ENCODE measurements at regions not wholly inside any gene's neighbourhood (a gene's known extent, or its start where the extent isn't known, plus 50 kb on each side); places are given as distances from the start of the nearest gene placed in this dataset.
"Not testable (repeated sequence)": the region's sequence is repeated elsewhere in the genome, so short reads cannot be mapped to it uniquely, and the experiment has no call there.

DNA sequence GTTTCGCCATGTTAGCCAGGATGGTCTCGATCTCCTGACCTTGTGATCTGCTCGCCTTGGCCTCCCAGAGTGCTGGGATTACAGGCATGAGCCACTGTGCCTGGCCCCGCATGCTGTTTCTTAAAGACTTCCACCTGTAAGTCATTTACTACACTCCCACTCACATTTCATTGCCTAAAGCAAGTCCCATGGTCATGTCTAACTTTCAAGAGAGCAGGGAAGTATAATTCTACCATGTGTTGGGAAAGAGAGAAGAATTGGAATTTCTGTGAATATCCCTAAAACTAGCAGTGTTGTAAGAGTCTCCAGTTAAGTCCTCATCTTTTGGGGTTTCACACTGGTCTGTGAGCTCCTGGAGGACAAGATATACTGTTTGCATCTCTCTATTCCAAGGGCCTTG is 139.7 kb downstream of the EMP1 start:
- peaks cover 22% of the 10 kb centered on the region for H3K27me3 Mint-ChIP-seq (ENCODE audit: low read depth)
- no peaks in the 10 kb centered on the region for H3K36me3 Mint-ChIP-seq (ENCODE audit: low read depth)
- intact Hi-C loops (cut with micrococcal nuclease) = no loop called here
- H3K4me3 Mint-ChIP-seq (ENCODE audit: low read depth) = no peak overlapping the region
- no peaks in the 10 kb centered on the region for H3K9me3 Mint-ChIP-seq
- H3K27ac Mint-ChIP-seq = no peak overlapping the region
- H3K4me1 Mint-ChIP-seq (ENCODE audit: low read depth) = no peaks in the 10 kb centered on the region
- no peak for DNase-seq (ENCODE audit: low spot score)

DNA sequence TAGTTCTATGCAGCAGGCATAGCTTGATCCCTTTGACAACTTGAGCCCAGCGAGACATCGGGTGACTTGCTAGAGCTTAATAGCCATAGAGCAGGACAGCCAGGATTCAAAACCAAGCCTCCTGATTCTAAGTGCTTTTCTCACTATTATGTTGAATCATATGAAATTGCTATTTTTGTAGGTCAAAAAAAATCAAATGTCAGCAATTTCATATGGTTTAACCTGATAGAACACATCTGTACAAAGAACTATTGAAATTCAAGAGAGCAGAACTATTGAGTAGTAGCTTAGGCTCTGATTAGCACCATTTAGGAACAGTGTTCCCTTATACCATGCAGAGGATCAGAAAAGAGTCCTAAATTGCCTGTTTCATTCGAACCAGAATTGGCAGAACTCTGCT is 132.0 kb downstream of the EMP1 start:
- intact Hi-C loops (cut with micrococcal nuclease) = no loop called here
- no peaks in the 10 kb centered on the region for H3K4me1 Mint-ChIP-seq (ENCODE audit: low read depth)
- no peak for DNase-seq (ENCODE audit: low spot score)
- H3K4me3 Mint-ChIP-seq (ENCODE audit: low read depth) = no peak overlapping the region
- H3K36me3 Mint-ChIP-seq (ENCODE audit: low read depth) = no peaks in the 10 kb centered on the region
- H3K27me3 Mint-ChIP-seq (ENCODE audit: low read depth) = peaks cover 7% of the 10 kb centered on the region
- no peak overlapping the region for H3K27ac Mint-ChIP-seq
- H3K9me3 Mint-ChIP-seq = no peaks in the 10 kb centered on the region

DNA sequence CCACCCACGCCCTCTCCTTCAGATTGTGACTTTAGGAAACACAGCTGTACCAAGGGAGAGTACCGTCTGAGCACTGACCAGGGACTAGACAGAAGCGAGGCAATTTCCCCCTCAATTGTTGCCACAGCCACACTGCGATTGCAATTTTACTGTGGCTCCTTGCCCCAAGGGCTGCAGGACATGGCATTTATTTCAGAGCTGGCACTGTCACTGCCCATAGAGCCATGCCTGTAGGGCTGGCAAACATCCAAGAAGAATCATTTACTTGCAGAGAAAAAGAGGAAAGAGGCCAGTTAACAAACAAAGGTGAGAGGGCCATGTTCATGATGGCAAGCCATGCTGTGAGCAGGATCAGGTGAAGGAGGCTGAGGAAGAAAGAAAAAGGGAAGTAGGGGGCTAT is 129.6 kb downstream of the EMP1 start:
- H3K36me3 Mint-ChIP-seq (ENCODE audit: low read depth) = no peaks in the 10 kb centered on the region
- intact Hi-C loops (cut with micrococcal nuclease) = no loop called here
- peaks cover 2% of the 10 kb centered on the region for H3K27me3 Mint-ChIP-seq (ENCODE audit: low read depth)
- DNase-seq (ENCODE audit: low spot score) = no peak
- H3K27ac Mint-ChIP-seq = no peak overlapping the region
- H3K4me1 Mint-ChIP-seq (ENCODE audit: low read depth) = no peaks in the 10 kb centered on the region
- no peaks in the 10 kb centered on the region for H3K9me3 Mint-ChIP-seq
- H3K4me3 Mint-ChIP-seq (ENCODE audit: low read depth) = no peak overlapping the region

DNA sequence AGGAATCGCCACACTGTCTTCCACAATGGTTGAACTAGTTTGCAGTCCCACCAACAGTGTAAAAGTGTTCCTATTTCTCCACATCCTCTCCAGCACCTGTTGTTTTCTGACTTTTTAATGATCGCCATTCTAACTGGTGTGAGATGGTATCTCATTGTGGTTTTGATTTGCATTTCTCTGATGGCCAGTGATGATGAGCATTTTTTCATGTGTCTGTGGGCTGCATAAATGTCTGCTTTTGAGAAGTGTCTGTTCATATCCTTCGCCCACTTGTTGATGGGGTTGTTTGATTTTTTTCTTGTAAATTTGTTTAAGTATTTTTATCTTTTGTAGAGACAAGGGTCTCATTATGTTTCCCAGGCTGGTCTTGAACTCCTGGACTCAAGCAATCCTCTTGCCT is 128.5 kb downstream of the EMP1 start:
- H3K4me3 Mint-ChIP-seq (ENCODE audit: low read depth); H3K36me3 Mint-ChIP-seq (ENCODE audit: low read depth); H3K27ac Mint-ChIP-seq; DNase-seq (ENCODE audit: low spot score); H3K27me3 Mint-ChIP-seq (ENCODE audit: low read depth); H3K4me1 Mint-ChIP-seq (ENCODE audit: low read depth); H3K9me3 Mint-ChIP-seq; intact Hi-C loops (cut with micrococcal nuclease): not testable (repeated sequence)

DNA sequence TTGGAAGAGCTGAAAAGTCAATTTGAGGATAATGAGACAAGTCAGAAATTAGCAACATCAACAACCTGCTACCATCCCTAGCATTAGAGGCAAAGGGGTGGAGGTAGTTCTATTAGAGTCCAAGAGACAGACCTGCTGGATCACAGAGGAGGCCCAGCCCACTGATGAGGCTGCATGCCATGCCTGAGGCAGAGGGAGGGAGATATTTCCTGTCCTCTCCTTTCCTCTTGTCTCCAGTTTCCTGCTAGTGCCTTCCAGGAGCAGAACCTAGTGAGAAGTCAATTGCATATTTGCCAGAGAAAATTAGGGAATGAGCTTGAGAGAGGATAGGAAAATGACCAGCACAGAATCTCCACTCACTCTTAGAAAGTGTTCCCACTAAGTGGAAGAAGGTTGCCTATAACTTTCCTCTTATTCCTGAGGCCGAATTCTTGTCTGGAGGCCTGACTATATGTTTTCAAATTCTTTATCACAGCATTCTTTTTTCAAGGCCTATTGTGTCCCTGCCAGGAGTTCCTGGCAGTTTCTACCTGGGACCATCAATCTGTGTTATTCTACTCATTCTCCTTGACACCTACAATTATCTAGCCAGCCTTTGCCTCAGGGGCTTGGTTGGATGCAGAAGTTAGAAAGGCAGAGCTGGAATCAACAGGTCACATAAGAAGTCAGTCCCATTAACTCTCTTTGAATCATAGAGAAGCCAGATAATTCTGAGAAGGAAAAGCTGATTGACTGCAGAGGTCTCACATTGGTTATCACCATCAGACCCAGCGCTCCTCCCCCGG is 121.9 kb downstream of the EMP1 start:
- intact Hi-C loops (cut with micrococcal nuclease) = no loop called here
- Mint-ChIP-seq H3K4me1 (ENCODE audit: low read depth) (no peaks in the 10 kb centered on the region), H3K36me3 (ENCODE audit: low read depth) (no peaks in the 10 kb centered on the region), H3K4me3 (ENCODE audit: low read depth) (no peak overlapping the region), H3K27ac (no peak overlapping the region), H3K27me3 (ENCODE audit: low read depth) (peaks cover 3% of the 10 kb centered on the region), H3K9me3 (peaks cover 4% of the 10 kb centered on the region)
- DNase-seq (ENCODE audit: low spot score) = no peak

DNA sequence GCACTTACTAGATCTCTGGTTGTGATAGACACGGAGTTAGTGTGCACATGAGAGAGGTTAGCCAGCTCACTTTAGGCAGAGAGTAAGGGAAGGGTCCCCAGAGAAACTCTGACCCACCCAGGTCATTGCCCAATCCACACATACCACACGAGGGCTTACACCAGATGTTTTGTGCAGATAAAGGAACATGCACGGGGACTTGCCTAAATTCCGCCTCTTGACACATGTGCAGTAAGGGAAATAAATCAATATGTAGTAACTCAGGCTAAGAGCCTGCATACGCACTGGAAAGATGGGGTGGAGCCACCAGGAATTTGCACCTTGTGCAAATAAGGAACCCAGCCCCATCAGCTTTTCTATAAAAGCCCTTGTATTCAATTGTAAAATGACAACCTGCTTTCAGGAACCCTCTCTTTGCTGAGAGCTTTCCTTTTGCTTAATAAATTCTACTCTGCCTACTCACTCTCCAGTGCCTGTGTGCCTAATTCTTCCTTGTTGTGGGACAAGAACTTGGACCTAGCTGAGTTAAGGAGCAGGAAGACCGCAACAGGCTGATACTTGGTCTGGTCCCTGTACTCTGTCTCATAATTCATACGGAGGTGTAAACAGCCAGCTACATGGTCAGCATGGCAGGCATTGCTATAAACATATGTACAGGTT is 120.2 kb downstream of the EMP1 start:
- Mint-ChIP-seq H3K36me3 (ENCODE audit: low read depth) (no peaks in the 10 kb centered on the region), H3K4me3 (ENCODE audit: low read depth) (no peak overlapping the region), H3K4me1 (ENCODE audit: low read depth) (no peaks in the 10 kb centered on the region), H3K27ac (no peak overlapping the region), H3K27me3 (ENCODE audit: low read depth) (peaks cover 6% of the 10 kb centered on the region), H3K9me3 (peaks cover 4% of the 10 kb centered on the region)
- no peak for DNase-seq (ENCODE audit: low spot score)
- intact Hi-C loops (cut with micrococcal nuclease) = no loop called here

DNA sequence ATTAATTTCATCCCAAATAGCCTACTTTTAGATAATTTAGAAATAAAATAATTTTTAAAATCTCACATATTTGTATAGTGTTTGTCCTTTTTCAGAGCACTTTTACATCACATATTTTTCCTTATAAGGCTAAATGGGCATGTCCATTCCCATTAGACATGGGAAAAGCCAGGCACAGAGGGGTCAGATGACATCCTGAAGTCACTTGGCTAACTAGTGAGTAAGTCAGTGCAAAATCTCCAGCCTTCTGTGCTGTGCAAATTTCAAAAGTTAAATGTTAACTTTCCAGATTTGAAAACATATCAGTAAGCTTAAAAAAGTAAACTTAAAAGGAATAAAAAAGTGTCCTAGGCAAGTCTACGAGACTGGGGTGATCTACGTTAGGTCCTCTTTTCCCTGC is 117.4 kb downstream of the EMP1 start:
- H3K4me3 Mint-ChIP-seq (ENCODE audit: low read depth) = no peak overlapping the region
- no peak for DNase-seq (ENCODE audit: low spot score)
- no peaks in the 10 kb centered on the region for H3K4me1 Mint-ChIP-seq (ENCODE audit: low read depth)
- H3K9me3 Mint-ChIP-seq = peaks cover 4% of the 10 kb centered on the region
- no peak overlapping the region for H3K27ac Mint-ChIP-seq
- intact Hi-C loops (cut with micrococcal nuclease) = no loop called here
- no peaks in the 10 kb centered on the region for H3K36me3 Mint-ChIP-seq (ENCODE audit: low read depth)
- peaks cover 6% of the 10 kb centered on the region for H3K27me3 Mint-ChIP-seq (ENCODE audit: low read depth)

DNA sequence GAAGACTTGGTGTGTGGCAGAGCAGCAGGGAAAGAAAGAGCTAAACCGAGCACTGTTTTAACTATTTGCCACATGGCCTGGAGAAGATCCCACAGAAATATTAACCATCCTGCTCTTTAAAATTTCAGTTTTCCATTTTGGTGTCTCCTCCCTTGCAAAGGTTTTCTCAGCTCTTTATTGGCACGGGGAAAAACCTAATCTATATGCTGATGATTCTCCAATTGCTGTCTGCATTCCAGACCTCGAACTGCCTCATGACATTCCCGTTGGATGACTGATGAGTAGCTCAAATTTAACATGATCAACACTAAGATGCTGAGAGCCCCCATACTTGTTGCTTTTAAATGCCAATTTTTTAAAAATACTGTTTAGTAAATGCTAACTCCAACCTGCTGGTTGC is 115.0 kb downstream of the EMP1 start:
- H3K4me3 Mint-ChIP-seq (ENCODE audit: low read depth) = no peak overlapping the region
- no peaks in the 10 kb centered on the region for H3K4me1 Mint-ChIP-seq (ENCODE audit: low read depth)
- H3K27ac Mint-ChIP-seq = no peak overlapping the region
- no peaks in the 10 kb centered on the region for H3K9me3 Mint-ChIP-seq
- H3K27me3 Mint-ChIP-seq (ENCODE audit: low read depth) = peaks cover 6% of the 10 kb centered on the region
- DNase-seq (ENCODE audit: low spot score) = no peak
- intact Hi-C loops (cut with micrococcal nuclease) = no loop called here
- H3K36me3 Mint-ChIP-seq (ENCODE audit: low read depth) = no peaks in the 10 kb centered on the region

DNA sequence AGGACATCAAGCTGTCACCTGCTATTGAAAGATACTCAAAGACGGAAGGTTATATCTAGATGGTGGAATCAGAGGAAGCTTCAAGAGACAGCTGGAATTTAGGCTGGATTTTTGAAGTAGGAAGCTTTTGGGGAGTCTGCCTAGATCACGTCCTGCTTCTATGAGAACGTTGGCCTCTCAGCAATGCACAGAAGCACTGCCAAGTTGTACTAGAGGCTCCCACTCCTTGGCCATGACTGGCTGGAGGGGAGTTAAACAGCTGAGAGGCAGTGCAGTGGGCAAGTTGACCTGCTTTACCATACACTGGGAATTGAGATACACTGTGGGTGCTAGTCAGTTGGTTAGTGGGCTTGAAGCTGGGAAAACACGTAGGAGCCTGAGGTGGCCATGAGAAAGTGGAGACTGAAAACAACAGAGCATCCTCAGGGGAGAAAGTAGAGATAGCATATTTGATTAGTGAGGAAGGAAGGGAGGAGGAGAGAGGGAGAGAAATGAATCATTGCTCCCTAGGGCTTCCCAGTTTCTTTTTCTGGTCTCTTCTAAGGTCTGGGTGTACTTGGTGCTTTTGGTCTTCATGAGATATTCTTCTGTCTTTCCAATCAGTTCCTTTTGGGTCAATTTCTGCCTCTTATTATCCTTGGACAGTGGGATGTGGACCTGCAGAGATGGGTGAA is 110.8 kb downstream of the EMP1 start:
- DNase-seq (ENCODE audit: low spot score) = no peak
- intact Hi-C loops (cut with micrococcal nuclease) = no loop called here
- Mint-ChIP-seq H3K4me1 (ENCODE audit: low read depth) (no peaks in the 10 kb centered on the region), H3K4me3 (ENCODE audit: low read depth) (no peak overlapping the region), H3K9me3 (no peaks in the 10 kb centered on the region), H3K36me3 (ENCODE audit: low read depth) (no peaks in the 10 kb centered on the region), H3K27ac (no peak overlapping the region), H3K27me3 (ENCODE audit: low read depth) (peaks cover 4% of the 10 kb centered on the region)

DNA sequence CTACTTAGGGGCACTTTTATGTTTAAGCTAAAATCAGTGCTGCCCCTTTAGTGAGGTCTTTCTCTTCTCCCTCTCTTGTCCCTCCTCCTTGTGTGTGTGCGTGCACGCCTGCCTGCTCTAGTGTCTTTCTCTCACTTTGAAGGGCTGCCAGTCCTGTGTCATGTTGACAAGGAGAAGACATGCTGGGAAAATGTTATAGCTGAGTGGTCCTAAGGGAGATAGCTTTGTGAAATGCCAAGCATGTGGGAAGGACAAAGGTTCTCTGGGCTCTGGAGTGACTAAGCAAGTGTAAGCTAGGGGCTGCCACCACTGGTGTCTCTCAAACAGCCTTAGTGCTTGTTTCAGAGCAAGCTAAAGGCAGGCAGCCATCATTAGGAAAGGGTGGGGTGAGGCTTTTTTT is 108.4 kb downstream of the EMP1 start:
- intact Hi-C loops (cut with micrococcal nuclease) = no loop called here
- Mint-ChIP-seq H3K27me3 (ENCODE audit: low read depth) (peaks cover 4% of the 10 kb centered on the region), H3K9me3 (no peaks in the 10 kb centered on the region), H3K4me1 (ENCODE audit: low read depth) (no peaks in the 10 kb centered on the region), H3K36me3 (ENCODE audit: low read depth) (no peaks in the 10 kb centered on the region), H3K27ac (no peak overlapping the region), H3K4me3 (ENCODE audit: low read depth) (no peak overlapping the region)
- DNase-seq (ENCODE audit: low spot score) = no peak

DNA sequence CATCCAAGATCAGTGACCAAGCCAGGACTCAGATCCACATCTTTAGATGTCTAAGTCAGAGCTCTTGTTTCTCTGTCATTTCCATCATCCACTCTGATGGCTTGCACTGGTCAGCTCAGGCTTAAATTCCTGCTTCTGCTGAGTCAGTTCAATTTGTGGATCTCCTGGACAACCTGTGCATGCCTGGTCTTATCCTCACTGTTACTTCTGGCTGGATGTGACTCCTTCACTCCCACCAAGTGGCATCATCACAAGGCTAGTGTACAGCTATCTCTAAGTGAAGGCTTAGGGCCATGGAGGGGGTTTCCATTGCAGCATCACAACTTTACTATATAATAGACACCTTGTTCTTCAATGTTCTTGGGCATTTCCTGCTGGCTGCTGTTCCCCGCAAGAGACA is 102.9 kb downstream of the EMP1 start:
- Mint-ChIP-seq H3K4me3 (ENCODE audit: low read depth) (no peak overlapping the region), H3K27me3 (ENCODE audit: low read depth) (peaks cover 5% of the 10 kb centered on the region), H3K36me3 (ENCODE audit: low read depth) (no peaks in the 10 kb centered on the region), H3K4me1 (ENCODE audit: low read depth) (no peaks in the 10 kb centered on the region), H3K9me3 (no peaks in the 10 kb centered on the region), H3K27ac (no peak overlapping the region)
- intact Hi-C loops (cut with micrococcal nuclease) = no loop called here
- DNase-seq (ENCODE audit: low spot score) = no peak

DNA sequence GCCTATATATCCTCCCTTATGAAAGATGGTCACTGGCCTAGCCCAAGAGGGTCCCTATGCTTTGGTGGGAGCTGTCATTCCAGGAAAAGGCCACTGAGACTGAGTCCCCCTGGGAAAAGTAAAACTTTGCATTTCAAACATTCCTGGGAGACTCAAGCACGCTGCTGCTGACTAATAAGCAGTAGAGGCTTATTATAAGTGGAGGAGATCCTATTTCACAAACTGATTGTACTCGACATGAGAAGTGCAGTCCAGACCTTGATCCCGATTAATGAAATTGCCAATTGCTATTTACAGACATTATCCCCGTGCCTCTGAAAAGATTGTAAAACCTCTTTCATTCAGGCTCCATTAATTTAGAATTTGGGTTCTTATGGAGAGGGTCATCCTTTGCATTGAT is 96.6 kb downstream of the EMP1 start:
- peaks cover 4% of the 10 kb centered on the region for H3K27me3 Mint-ChIP-seq (ENCODE audit: low read depth)
- H3K4me1 Mint-ChIP-seq (ENCODE audit: low read depth) = no peaks in the 10 kb centered on the region
- no peaks in the 10 kb centered on the region for H3K36me3 Mint-ChIP-seq (ENCODE audit: low read depth)
- no peak for DNase-seq (ENCODE audit: low spot score)
- H3K4me3 Mint-ChIP-seq (ENCODE audit: low read depth) = no peak overlapping the region
- intact Hi-C loops (cut with micrococcal nuclease) = no loop called here
- H3K27ac Mint-ChIP-seq = no peak overlapping the region
- H3K9me3 Mint-ChIP-seq = no peaks in the 10 kb centered on the region

DNA sequence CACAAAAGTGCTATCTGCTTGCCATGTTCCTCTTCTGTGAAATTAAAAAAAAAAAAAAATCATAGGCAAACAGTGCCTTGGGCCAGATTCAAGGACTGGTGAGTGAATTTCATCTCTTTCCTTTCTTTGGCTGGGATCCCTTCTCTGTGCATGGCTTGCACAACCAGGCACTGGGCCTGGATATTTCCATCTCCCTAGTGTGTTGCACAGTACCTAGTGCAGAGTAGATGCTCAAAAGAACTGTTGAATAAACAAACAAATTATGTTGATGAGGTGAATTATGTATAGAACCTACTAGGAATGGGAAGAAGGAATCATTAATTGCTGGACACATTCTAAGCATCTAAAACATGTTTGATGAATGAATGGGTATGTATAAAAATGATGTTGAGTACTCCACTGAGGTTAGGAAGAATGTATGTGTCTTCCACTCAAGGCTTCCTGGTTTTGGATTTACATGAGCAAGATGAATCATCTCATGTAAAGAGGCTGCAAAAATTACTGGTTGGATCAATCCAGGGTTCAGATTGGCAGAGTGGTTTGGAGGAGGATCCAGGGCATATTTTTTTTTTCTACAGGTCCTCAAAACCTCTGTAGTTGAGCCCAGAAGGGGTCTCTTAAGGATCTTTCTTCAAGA is 93.2 kb downstream of the EMP1 start:
- no peak overlapping the region for H3K4me3 Mint-ChIP-seq (ENCODE audit: low read depth)
- H3K27ac Mint-ChIP-seq = no peak overlapping the region
- H3K27me3 Mint-ChIP-seq (ENCODE audit: low read depth) = peaks cover 7% of the 10 kb centered on the region
- no peaks in the 10 kb centered on the region for H3K36me3 Mint-ChIP-seq (ENCODE audit: low read depth)
- intact Hi-C loops (cut with micrococcal nuclease) = no loop called here
- DNase-seq (ENCODE audit: low spot score) = no peak
- H3K9me3 Mint-ChIP-seq = no peaks in the 10 kb centered on the region
- H3K4me1 Mint-ChIP-seq (ENCODE audit: low read depth) = no peaks in the 10 kb centered on the region

Measured in activated T-helper 2 cell treated with anti-CD3 and anti-CD28 coated beads, Interferon-gamma antibody, Interleukin-2, Interleukin-4, amounts not matched to agents 10 μg/mL and 5 μg/mL and 100 μg/mL, durations not matched to agents 14 hours and 24 hours and 36 hours (primary cell).